ENCODE measurements at regions not wholly inside any gene's neighbourhood (a gene's known extent, or its start where the extent isn't known, plus 50 kb on each side); places are given as distances from the start of the nearest gene placed in this dataset.

- TF ChIP-seq, protein P1, sequence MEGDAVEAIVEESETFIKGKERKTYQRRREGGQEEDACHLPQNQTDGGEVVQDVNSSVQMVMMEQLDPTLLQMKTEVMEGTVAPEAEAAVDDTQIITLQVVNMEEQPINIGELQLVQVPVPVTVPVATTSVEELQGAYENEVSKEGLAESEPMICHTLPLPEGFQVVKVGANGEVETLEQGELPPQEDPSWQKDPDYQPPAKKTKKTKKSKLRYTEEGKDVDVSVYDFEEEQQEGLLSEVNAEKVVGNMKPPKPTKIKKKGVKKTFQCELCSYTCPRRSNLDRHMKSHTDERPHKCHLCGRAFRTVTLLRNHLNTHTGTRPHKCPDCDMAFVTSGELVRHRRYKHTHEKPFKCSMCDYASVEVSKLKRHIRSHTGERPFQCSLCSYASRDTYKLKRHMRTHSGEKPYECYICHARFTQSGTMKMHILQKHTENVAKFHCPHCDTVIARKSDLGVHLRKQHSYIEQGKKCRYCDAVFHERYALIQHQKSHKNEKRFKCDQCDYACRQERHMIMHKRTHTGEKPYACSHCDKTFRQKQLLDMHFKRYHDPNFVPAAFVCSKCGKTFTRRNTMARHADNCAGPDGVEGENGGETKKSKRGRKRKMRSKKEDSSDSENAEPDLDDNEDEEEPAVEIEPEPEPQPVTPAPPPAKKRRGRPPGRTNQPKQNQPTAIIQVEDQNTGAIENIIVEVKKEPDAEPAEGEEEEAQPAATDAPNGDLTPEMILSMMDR (conservative IDR thresholded peaks at IDR 0.05): no peak
- TF ChIP-seq ZFX (IDR thresholded peaks at IDR 0.05): no peak
Observed at GRCh38 chr10:2851566-2851965, 215.8 kb upstream of the PFKP start.

Data from C4-2B (cell line).